A549 (cell line): ENCODE measurements at regions not wholly inside any gene's neighbourhood (a gene's known extent, or its start where the extent isn't known, plus 50 kb on each side); places are given as distances from the start of the nearest gene placed in this dataset.
"Not testable (repeated sequence)": the region's sequence is repeated elsewhere in the genome, so short reads cannot be mapped to it uniquely, and the experiment has no call there.

ENCODE experiments used
- ATAC-seq, 2 experiments: fragments of 200-7000 bp in 1 of 2; fragments of >200 bp in 1 of 2; cut with Nextera tagmentation in 1 of 2; cut with Tn5 transposase in 1 of 2; 3 replicates each; pipeline versions ENCODE4 v1.8.0 to v1.9.1; 2018 to 2020; ENCODE audit warnings: mild to moderate bottlenecking in 1 of 2, moderate library complexity in 1 of 2
- CTCF ChIA-PET: fragments of 300-600 bp; sonication (Branson Sonifier 250); formaldehyde crosslinking; extraction: SDS; loops from one replicate; lab custom pipeline; 2021; ENCODE audit warnings: antibody characterized with exemption, inconsistent platforms; lab: Yijun Ruan, JAX
- POLR2A ChIA-PET: fragments of 350-600 bp; formaldehyde crosslinking; extraction: SDS; loops from one replicate; lab custom pipeline; 2021; ENCODE audit warnings: antibody characterized with exemption, inconsistent platforms; lab: Yijun Ruan, JAX
- DNase-seq, 2 experiments: peaks; one replicate each; pipeline versions ENCODE4 v3.0.0 to v3.0.0-alpha.2; 2011 to 2016; ENCODE audit warnings: low read depth in 1 of 2, low spot score in 1 of 2
- FAIRE-seq: peaks from 2 replicates; lab custom pipeline; 2011; peaks lifted over from hg19 to GRCh38; lab: Jason Lieb, UNC
- H3K27ac ChIP-seq, 2 experiments: fragments of >200 bp; sonication (Bioruptor Twin); formaldehyde crosslinking; 3 replicates each; pipeline ENCODE4 v1.5.1; 2016 to 2017
- H3K4me1 ChIP-seq: fragments of >200 bp; sonication (Bioruptor Twin); formaldehyde crosslinking; 3 replicates; pipeline ENCODE4 v1.6.1; 2016
- H3K4me2 ChIP-seq: fragments of >200 bp; sonication (Bioruptor Twin); formaldehyde crosslinking; 3 replicates; pipeline ENCODE4 v1.6.1; 2016
- H3K4me3 ChIP-seq: fragments of >200 bp; sonication (Bioruptor Twin); formaldehyde crosslinking; 3 replicates; pipeline ENCODE4 v1.5.1; 2016
- H3K9me3 ChIP-seq: fragments of >200 bp; sonication (Bioruptor Twin); formaldehyde crosslinking; 3 replicates; pipeline ENCODE4 v1.6.1; 2016
- BCL3 ChIP-seq: fragments of >200 bp; sonication (Bioruptor Twin); formaldehyde crosslinking; IDR thresholded peaks from 3 replicates; pipeline ENCODE4 v1.6.1; 2016
- CBX8 ChIP-seq: fragments of 200-600 bp; sonication (generic); IDR thresholded peaks from 2 replicates; pipeline ENCODE4 v1.6.1; 2016
- CHD2 ChIP-seq: fragments of 150-350 bp; IDR thresholded peaks from 2 replicates; pipeline ENCODE4 v1.6.1; 2014; ENCODE audit warnings: low read length; ENCODE audit not compliant: partially characterized antibody
- CTCF ChIP-seq: fragments of >200 bp; sonication (Bioruptor Twin); formaldehyde crosslinking; IDR thresholded peaks from 3 replicates; pipeline ENCODE4 v1.5.1; 2016
- EHF ChIP-seq: fragments of 250-450 bp; sonication (Bioruptor Pico); IDR thresholded peaks from 2 replicates; pipeline ENCODE4 v1.5.0; 2020; ENCODE audit warnings: mild to moderate bottlenecking
- EHMT2 ChIP-seq: fragments of 200-600 bp; sonication (generic); IDR thresholded peaks from 2 replicates; pipeline ENCODE4 v1.6.1; 2016; ENCODE audit warnings: antibody characterized with exemption, low read depth, mild to moderate bottlenecking, moderate library complexity
- HES2 ChIP-seq: fragments of >200 bp; sonication (Bioruptor Twin); formaldehyde crosslinking; IDR thresholded peaks from 2 replicates; pipeline ENCODE4 v1.6.1; 2016
- HOXB13 ChIP-seq: fragments of 250-450 bp; sonication (Bioruptor Pico); IDR thresholded peaks from 2 replicates; pipeline ENCODE4 v1.5.0; 2020; ENCODE audit warnings: low read depth, mild to moderate bottlenecking, moderate library complexity
- JUN ChIP-seq, 2 experiments: fragments of >200 bp; sonication (Bioruptor Twin); formaldehyde crosslinking; IDR thresholded peaks; 2 replicates in 1 of 2; 3 replicates in 1 of 2; pipeline ENCODE4 v1.6.1; 2016 to 2017
- NR3C1 ChIP-seq: fragments of >200 bp; sonication (Bioruptor Twin); formaldehyde crosslinking; IDR thresholded peaks from 3 replicates; pipeline ENCODE4 v1.6.1; 2017
- POLR2A ChIP-seq: IDR thresholded peaks from 2 replicates; pipeline ENCODE4 v1.6.1; 2012; ENCODE audit warnings: mild to moderate bottlenecking, low read length
- TFCP2L1 ChIP-seq: fragments of 250-450 bp; sonication (Bioruptor Pico); IDR thresholded peaks from 2 replicates; pipeline ENCODE4 v1.5.0; 2021; ENCODE audit warnings: mild to moderate bottlenecking
- USF2 ChIP-seq: fragments of 450-650 bp; IDR thresholded peaks from 2 replicates; pipeline ENCODE4 v1.6.1; 2014; ENCODE audit warnings: antibody characterized with exemption
- ZC3H11A ChIP-seq: fragments of 450-650 bp; IDR thresholded peaks from 2 replicates; pipeline ENCODE4 v1.6.1; 2014; ENCODE audit warnings: antibody characterized with exemption, mild to moderate bottlenecking
- WGBS: methylation state at CpG from one replicate; pipeline ENCODE4 v1.1.6; 2017; ENCODE audit errors: missing lambda C conversion rate; 5-methylcytosine and 5-hydroxymethylcytosine counted together

- H3K4me2 ChIP-seq: no peak overlapping the region
- H3K27ac ChIP-seq: no peak overlapping the region
- ChIA-PET CTCF (no interaction called here), POLR2A (no interaction called here)
- no peaks in the 10 kb centered on the region for H3K9me3 ChIP-seq
- no peak for DNase-seq
- WGBS: 58% methylated on average over 4 of the region's 4 CpGs
- no peak for FAIRE-seq
- H3K4me3 ChIP-seq: no peak overlapping the region
- no peaks in the 10 kb centered on the region for H3K4me1 ChIP-seq
- ATAC-seq: no peak
- no peak for TF ChIP-seq USF2
These were observed 469.2 kb upstream of the PCDH20 start for GRCh38 chr13:61884830-61885229.

- WGBS: 11% methylated on average over 3 of the region's 3 CpGs
- Histone ChIP-seq H3K9me3 (no peaks in the 10 kb centered on the region), H3K4me2 (no peak overlapping the region), H3K27ac (no peak overlapping the region), H3K4me1 (no peaks in the 10 kb centered on the region), H3K4me3 (no peak overlapping the region)
- DNase-seq (peak in 1 of 2 experiments; percentile 34), FAIRE-seq (no peak), ATAC-seq (peak in 1 of 2 experiments; percentile 64; a peak in 2 of 6 replicates)
- ChIA-PET CTCF (interaction anchor here (0.6 to 1.5 kb wide), 3 partner anchors 12 to 279 kb away, joined by 3 to 4 read pairs (median 3); no protein-coding TSS in a partner anchor), POLR2A (no interaction called here)
- TF ChIP-seq BCL3 (no peak), CTCF (peak; percentile 13; the same call in 1 of the 3 replicates)
These were observed 465.1 kb upstream of the PCDH20 start for GRCh38 chr13:61880578-61881283.

- WGBS: 0% methylated on average over 1 of the region's 4 CpGs
- H3K4me3 ChIP-seq, CTCF ChIA-PET, H3K4me2 ChIP-seq, H3K9me3 ChIP-seq, FAIRE-seq, H3K4me1 ChIP-seq, ATAC-seq, DNase-seq, H3K27ac ChIP-seq, POLR2A ChIA-PET: not testable (repeated sequence)
These were observed 462.9 kb upstream of the PCDH20 start for GRCh38 chr13:61878565-61878964.

- ChIA-PET CTCF (no interaction called here), POLR2A (no interaction called here)
- DNase-seq: peak in 1 of 2 experiments; percentile 0
- no peak overlapping the region for H3K4me2 ChIP-seq
- no peak for ATAC-seq
- no peak overlapping the region for H3K4me3 ChIP-seq
- TF ChIP-seq ZC3H11A: no peak
- no peak for TF ChIP-seq JUN (IDR thresholded peaks at IDR 0.05)
- TF ChIP-seq HES2: no peak
- no peak for TF ChIP-seq NR3C1
- no peak for TF ChIP-seq EHMT2
- no peak for TF ChIP-seq EHF
- TF ChIP-seq TFCP2L1 (CRISPR knock-in tag): no peak
- TF ChIP-seq POLR2A: no peak
- TF ChIP-seq HOXB13 (CRISPR knock-in tag): no peak
- TF ChIP-seq CHD2: no peak
- no peak for TF ChIP-seq CBX8
- H3K4me1 ChIP-seq: no peaks in the 10 kb centered on the region
- no peak for FAIRE-seq
- H3K27ac ChIP-seq: no peak overlapping the region
- H3K9me3 ChIP-seq: no peaks in the 10 kb centered on the region
- WGBS: 0% methylated on average over 2 of the region's 2 CpGs
These were observed 459.4 kb upstream of the PCDH20 start for GRCh38 chr13:61874970-61875579.
